RWPE2 (cell line): ENCODE measurements at regions not wholly inside any gene's neighbourhood (a gene's known extent, or its start where the extent isn't known, plus 50 kb on each side); places are given as distances from the start of the nearest gene placed in this dataset.
"Not testable (repeated sequence)": the region's sequence is repeated elsewhere in the genome, so short reads cannot be mapped to it uniquely, and the experiment has no call there.

ENCODE experiments used
- ATAC-seq: fragments of 200-7000 bp; cut with Tn5 transposase; 3 replicates; pipeline ENCODE4 v1.9.1; 2021; ENCODE audit warnings: low read depth
- DNase-seq: peaks from one replicate; pipeline ENCODE4 v3.0.0-alpha.2; 2020; ENCODE audit warnings: low spot score
- H3K27ac ChIP-seq: fragments of 450-650 bp; 2 replicates; pipeline ENCODE4 v1.5.1; 2017; ENCODE audit warnings: mild to moderate bottlenecking; ENCODE audit not compliant: poor library complexity, severe bottlenecking
- H3K27me3 ChIP-seq: fragments of 250-450 bp; sonication (Bioruptor Pico); 2 replicates; pipeline ENCODE4 v1.5.1; 2021; ENCODE audit warnings: mild to moderate bottlenecking, moderate library complexity; ENCODE audit not compliant: insufficient read depth, poor library complexity, severe bottlenecking
- H3K36me3 ChIP-seq: fragments of 250-450 bp; sonication (Bioruptor Pico); 2 replicates; pipeline ENCODE4 v1.5.1; 2020; ENCODE audit warnings: low read depth, mild to moderate bottlenecking, moderate library complexity
- H3K4me1 ChIP-seq: fragments of 250-450 bp; sonication (Bioruptor Pico); 2 replicates; pipeline ENCODE4 v1.5.1; 2021; ENCODE audit warnings: mild to moderate bottlenecking, moderate library complexity; ENCODE audit not compliant: insufficient read depth, poor library complexity, severe bottlenecking
- H3K4me3 ChIP-seq: fragments of 250-450 bp; sonication (Bioruptor Pico); 2 replicates; pipeline ENCODE4 v1.5.1; 2021; ENCODE audit warnings: mild to moderate bottlenecking, moderate library complexity; ENCODE audit not compliant: severe bottlenecking
- H3K9me3 ChIP-seq: fragments of 250-450 bp; sonication (Bioruptor Pico); 2 replicates; pipeline ENCODE4 v1.5.1; 2021; ENCODE audit warnings: mild to moderate bottlenecking, moderate library complexity; ENCODE audit not compliant: severe bottlenecking
- CTCF ChIP-seq: fragments of 450-650 bp; IDR thresholded peaks from one replicate; pipeline ENCODE4 v1.5.1; 2017; ENCODE audit warnings: mild to moderate bottlenecking, moderate library complexity; ENCODE audit not compliant: poor library complexity, severe bottlenecking

GRCh38 chr3:88852606-88853005 lies 254.8 kb upstream of the EPHA3 start:
- H3K36me3 ChIP-seq, result no peaks in the 10 kb centered on the region
- H3K27me3 ChIP-seq, result no peaks in the 10 kb centered on the region
- H3K9me3 ChIP-seq, result no peaks in the 10 kb centered on the region
- DNase-seq (no peak), ATAC-seq (no peak)
- H3K4me1 ChIP-seq, result no peaks in the 10 kb centered on the region
- H3K27ac ChIP-seq, result no peak overlapping the region
- H3K4me3 ChIP-seq, result no peak overlapping the region
- TF ChIP-seq CTCF, result no peak

- H3K27ac ChIP-seq, result no peak overlapping the region
- H3K27me3 ChIP-seq, result no peaks in the 10 kb centered on the region
- no peaks in the 10 kb centered on the region for H3K36me3 ChIP-seq
- H3K4me1 ChIP-seq, result peaks cover 4% of the 10 kb centered on the region
- ATAC-seq (no peak), DNase-seq (no peak)
- H3K4me3 ChIP-seq, result no peak overlapping the region
- H3K9me3 ChIP-seq, result no peaks in the 10 kb centered on the region
- no peak for TF ChIP-seq CTCF
Observed at GRCh38 chr3:88863196-88863595, 244.2 kb upstream of the EPHA3 start.

GRCh38 chr3:88876724-88877123 lies 230.7 kb upstream of the EPHA3 start:
- no peak overlapping the region for H3K27ac ChIP-seq
- no peaks in the 10 kb centered on the region for H3K27me3 ChIP-seq
- DNase-seq (no peak), ATAC-seq (no peak)
- H3K4me1 ChIP-seq, result no peaks in the 10 kb centered on the region
- H3K36me3 ChIP-seq, result no peaks in the 10 kb centered on the region
- no peak for TF ChIP-seq CTCF
- no peak overlapping the region for H3K4me3 ChIP-seq
- no peaks in the 10 kb centered on the region for H3K9me3 ChIP-seq

GRCh38 chr3:88879905-88880304 lies 227.5 kb upstream of the EPHA3 start:
- ATAC-seq, result no peak; the same call in 2 of the 3 replicates
- H3K36me3 ChIP-seq, result no peaks in the 10 kb centered on the region
- no peak overlapping the region for H3K4me3 ChIP-seq
- no peak for TF ChIP-seq CTCF
- H3K27ac ChIP-seq, result no peak overlapping the region
- no peaks in the 10 kb centered on the region for H3K27me3 ChIP-seq
- no peaks in the 10 kb centered on the region for H3K4me1 ChIP-seq
- no peak for DNase-seq
- no peaks in the 10 kb centered on the region for H3K9me3 ChIP-seq

- no peaks in the 10 kb centered on the region for H3K36me3 ChIP-seq
- no peak for ATAC-seq
- no peaks in the 10 kb centered on the region for H3K9me3 ChIP-seq
- no peaks in the 10 kb centered on the region for H3K4me1 ChIP-seq
- no peak for TF ChIP-seq CTCF
- H3K27me3 ChIP-seq, result no peaks in the 10 kb centered on the region
- H3K4me3 ChIP-seq, result no peak overlapping the region
- DNase-seq, result no peak
- H3K27ac ChIP-seq, result no peak overlapping the region
Observed at GRCh38 chr3:88882121-88882520, 225.3 kb upstream of the EPHA3 start.

GRCh38 chr3:88886624-88887023 lies 220.8 kb upstream of the EPHA3 start:
- H3K27me3 ChIP-seq, H3K4me1 ChIP-seq, H3K9me3 ChIP-seq, ATAC-seq, H3K4me3 ChIP-seq, H3K27ac ChIP-seq, DNase-seq, H3K36me3 ChIP-seq: not testable (repeated sequence)
